Activated CD4-positive, alpha-beta T cell treated with anti-CD3 and anti-CD28 coated beads for 24 hours (primary cell): ENCODE measurements at regions not wholly inside any gene's neighbourhood (a gene's known extent, or its start where the extent isn't known, plus 50 kb on each side); places are given as distances from the start of the nearest gene placed in this dataset.

Source experiments
- DNase-seq, 2 donors: peaks; one replicate each; pipeline ENCODE4 v3.0.0-alpha.2; 2020; ENCODE audit warnings: low read depth in 2 of 2

GRCh38 chr19:31160336-31160926 is 188.8 kb downstream of the TSHZ3 start:
- DNase-seq: no peak

GRCh38 chr19:31154021-31154420 is 195.2 kb downstream of the TSHZ3 start:
- DNase-seq: no peak

GRCh38 chr19:31152906-31153305 is 196.3 kb downstream of the TSHZ3 start:
- DNase-seq: no peak

- DNase-seq: no peak
Measured at GRCh38 chr19:31149441-31149941, 199.7 kb downstream of the TSHZ3 start.

- DNase-seq: no peak
Measured at GRCh38 chr19:31148671-31149070, 200.6 kb downstream of the TSHZ3 start.

GRCh38 chr19:31147234-31147633 is 202.0 kb downstream of the TSHZ3 start:
- DNase-seq: no peak

- DNase-seq: no peak
Measured at GRCh38 chr19:31146546-31147183, 202.6 kb downstream of the TSHZ3 start.

GRCh38 chr19:31146015-31146414 is 203.2 kb downstream of the TSHZ3 start:
- no peak for DNase-seq

- DNase-seq: no peak
Measured at GRCh38 chr19:31145007-31145406, 204.2 kb downstream of the TSHZ3 start.

GRCh38 chr19:31144075-31144870 is 205.0 kb downstream of the TSHZ3 start:
- no peak for DNase-seq

- no peak for DNase-seq
Measured at GRCh38 chr19:31141301-31141700, 207.9 kb downstream of the TSHZ3 start.

- no peak for DNase-seq
Measured at GRCh38 chr19:31140717-31141116, 208.5 kb downstream of the TSHZ3 start.

GRCh38 chr19:31139871-31140505 is 209.2 kb downstream of the TSHZ3 start:
- no peak for DNase-seq

- no peak for DNase-seq
Measured at GRCh38 chr19:31138077-31138476, 211.2 kb downstream of the TSHZ3 start.

- DNase-seq: no peak
Measured at GRCh38 chr19:31135841-31136240, 213.4 kb downstream of the TSHZ3 start.

- no peak for DNase-seq
Measured at GRCh38 chr19:31132753-31133110, 216.5 kb downstream of the TSHZ3 start.

GRCh38 chr19:31128291-31128690 is 220.9 kb downstream of the TSHZ3 start:
- DNase-seq: no peak

- no peak for DNase-seq
Measured at GRCh38 chr19:31127134-31127967, 221.9 kb downstream of the TSHZ3 start.

- DNase-seq: no peak
Measured at GRCh38 chr19:31126236-31126635, 223.0 kb downstream of the TSHZ3 start.

GRCh38 chr19:31125071-31125470 is 224.2 kb downstream of the TSHZ3 start:
- DNase-seq: no peak

GRCh38 chr19:31121501-31121900 is 227.7 kb downstream of the TSHZ3 start:
- no peak for DNase-seq

GRCh38 chr19:31120952-31121351 is 228.3 kb downstream of the TSHZ3 start:
- DNase-seq: no peak
